Natural killer cell (primary cell): ENCODE measurements at regions not wholly inside any gene's neighbourhood (a gene's known extent, or its start where the extent isn't known, plus 50 kb on each side); places are given as distances from the start of the nearest gene placed in this dataset.

Experiments used
- ATAC-seq, 3 donors: fragments of 150-1000 bp in 2 of 3; fragments of 200-7000 bp in 1 of 3; cut with Tn5 transposase; 1 replicate in 1 of 3; 2 replicates in 2 of 3; pipeline ENCODE4 v1.10.0; 2021; ENCODE audit warnings: mild to moderate bottlenecking in 2 of 3, moderate library complexity in 2 of 3
- DNase-seq, 2 donors: peaks; one replicate each; pipeline versions ENCODE4 v3.0.0 to v3.0.0-alpha.2; 2013 to 2021; ENCODE audit warnings: mixed read lengths in 1 of 2
- H3K27ac ChIP-seq: one replicate; pipeline ENCODE4 v1.5.1; 2013; ENCODE audit warnings: mild to moderate bottlenecking, low read length
- H3K27me3 ChIP-seq: one replicate; pipeline ENCODE4 v1.6.1; 2013; ENCODE audit warnings: low read length; ENCODE audit not compliant: control insufficient read depth, insufficient read depth
- H3K36me3 ChIP-seq: one replicate; pipeline ENCODE4 v1.6.1; 2013; ENCODE audit warnings: low read length; ENCODE audit not compliant: control insufficient read depth, insufficient read depth
- H3K4me1 ChIP-seq: one replicate; pipeline ENCODE4 v1.6.1; 2013; ENCODE audit warnings: low read length; ENCODE audit not compliant: control insufficient read depth, insufficient read depth
- H3K4me3 ChIP-seq: one replicate; pipeline ENCODE4 v1.5.1; 2013; ENCODE audit warnings: low read length
- H3K9me3 ChIP-seq: one replicate; pipeline ENCODE4 v1.6.1; 2013; ENCODE audit warnings: low read length; ENCODE audit not compliant: control insufficient read depth, insufficient read depth
- H3K27ac Mint-ChIP-seq, 2 donors: one replicate each; pipeline ENCODE4 v1.8.0; 2022; ENCODE audit warnings: mild to moderate bottlenecking in 2 of 2, mixed read lengths in 2 of 2, moderate library complexity in 1 of 2
- H3K27me3 Mint-ChIP-seq, 2 donors: one replicate each; pipeline ENCODE4 v1.8.0; 2022; ENCODE audit warnings: low read depth in 2 of 2, mixed read lengths in 2 of 2
- H3K36me3 Mint-ChIP-seq: one replicate; pipeline ENCODE4 v1.8.0; 2022; ENCODE audit warnings: mixed read lengths
- H3K4me1 Mint-ChIP-seq, 2 donors: one replicate each; pipeline ENCODE4 v1.8.0; 2022; ENCODE audit warnings: mixed read lengths in 2 of 2
- H3K4me3 Mint-ChIP-seq: one replicate; pipeline ENCODE4 v1.8.0; 2022; ENCODE audit warnings: mild to moderate bottlenecking, moderate library complexity, mixed read lengths
- H3K9me3 Mint-ChIP-seq, 2 donors: one replicate each; pipeline ENCODE4 v1.8.0; 2022; ENCODE audit warnings: mixed read lengths in 2 of 2
- CTCF ChIP-seq: fragments of 200-600 bp; IDR thresholded peaks from one replicate; pipeline ENCODE4 v1.8.0; 2022; ENCODE audit warnings: antibody characterized with exemption
- WGBS: methylation state at CpG from one replicate; pipeline ENCODE4 v1.1.7; 2013; ENCODE audit warnings: missing lambda C conversion rate; ENCODE audit not compliant: insufficient coverage; 5-methylcytosine and 5-hydroxymethylcytosine counted together
- intact Hi-C: fragments of 100-400 bp; cut with micrococcal nuclease; formaldehyde crosslinking; loops from one replicate; pipeline ENCODE4 v1.14.2; 2022

- Mint-ChIP-seq H3K9me3 (peaks cover 5 to 18% of the 10 kb centered on the region in 2 donors), H3K36me3 (no peaks in the 10 kb centered on the region), H3K27ac (no peak overlapping the region), H3K4me1 (no peaks in the 10 kb centered on the region), H3K27me3 (no peaks in the 10 kb centered on the region), H3K4me3 (no peak overlapping the region)
- intact Hi-C loops: no loop called here
- H3K4me3 ChIP-seq: no peak overlapping the region
- ATAC-seq (no peak), DNase-seq (no peak)
- no peaks in the 10 kb centered on the region for H3K9me3 ChIP-seq
- 65% methylated on average over 2 of the region's 2 CpGs for WGBS
- H3K4me1 ChIP-seq: no peaks in the 10 kb centered on the region
- TF ChIP-seq CTCF: no peak
- H3K27ac ChIP-seq: no peak overlapping the region
- H3K36me3 ChIP-seq: no peaks in the 10 kb centered on the region
- H3K27me3 ChIP-seq: no peaks in the 10 kb centered on the region
Observed at GRCh38 chr2:226256237-226256636, 543.4 kb downstream of the IRS1 start.

GRCh38 chr2:226251661-226252060 lies 548.0 kb downstream of the IRS1 start:
- Mint-ChIP-seq H3K9me3 (peaks cover 3 to 15% of the 10 kb centered on the region in 2 donors), H3K27me3 (no peaks in the 10 kb centered on the region), H3K27ac (no peak overlapping the region), H3K36me3 (no peaks in the 10 kb centered on the region), H3K4me3 (no peak overlapping the region), H3K4me1 (no peaks in the 10 kb centered on the region)
- Histone ChIP-seq H3K9me3 (peaks cover 2% of the 10 kb centered on the region), H3K4me3 (no peak overlapping the region), H3K36me3 (no peaks in the 10 kb centered on the region), H3K27me3 (no peaks in the 10 kb centered on the region), H3K27ac (no peak overlapping the region), H3K4me1 (no peaks in the 10 kb centered on the region)
- no peak for TF ChIP-seq CTCF
- DNase-seq (no peak), ATAC-seq (no peak)
- WGBS: 50% methylated on average over 1 of the region's 2 CpGs
- intact Hi-C loops: no loop called here

DNA sequence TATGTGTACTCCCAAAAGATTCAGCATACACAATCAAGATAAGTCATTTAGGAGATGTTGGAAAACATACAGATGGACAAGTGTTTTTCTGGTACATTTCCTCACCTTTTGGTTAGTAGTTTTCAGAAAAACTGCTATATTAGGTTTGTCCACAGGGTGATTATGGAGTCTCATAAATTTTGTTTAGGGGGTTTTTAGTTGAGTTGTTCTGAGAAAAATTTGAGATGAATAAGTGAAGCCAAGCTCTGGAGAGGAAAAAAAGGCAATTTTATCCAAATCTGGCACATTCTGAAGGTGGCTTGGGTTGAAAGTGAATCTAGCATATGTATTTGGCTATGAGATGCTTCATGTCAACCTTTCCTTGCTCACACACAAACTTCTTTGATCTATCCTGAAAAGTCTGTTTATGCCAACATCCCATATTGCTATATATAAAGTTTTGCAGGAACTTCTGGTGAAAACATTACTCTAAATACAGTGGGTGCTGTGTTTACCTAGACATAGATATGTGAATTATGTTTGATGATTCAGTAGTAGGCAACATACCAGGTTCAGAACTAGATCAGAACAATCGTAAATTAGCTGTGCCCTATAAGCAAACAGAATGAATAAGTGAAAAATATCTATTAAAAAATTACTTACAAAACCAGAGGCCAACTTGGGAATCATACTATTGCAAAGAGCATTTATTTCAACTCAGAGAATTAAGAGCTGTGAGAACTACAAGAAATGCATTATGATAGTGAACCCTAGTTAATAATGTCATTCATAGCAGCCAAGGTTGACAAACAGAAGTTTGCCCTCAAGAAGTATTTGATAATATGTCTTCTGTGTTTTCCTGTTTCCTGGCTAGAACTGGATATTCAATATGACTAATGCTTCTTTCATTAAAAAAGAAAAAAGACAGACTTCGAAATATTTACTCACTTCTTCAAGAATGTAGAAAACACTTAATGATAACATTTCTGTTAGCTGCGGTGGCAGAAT lies 552.0 kb downstream of the IRS1 start:
- DNase-seq (no peak), ATAC-seq (no peak)
- Mint-ChIP-seq H3K36me3 (no peaks in the 10 kb centered on the region), H3K27me3 (no peaks in the 10 kb centered on the region), H3K9me3 (peaks cover 8 to 22% of the 10 kb centered on the region in 2 donors), H3K27ac (no peak overlapping the region), H3K4me1 (no peaks in the 10 kb centered on the region), H3K4me3 (no peak overlapping the region)
- no peaks in the 10 kb centered on the region for H3K4me1 ChIP-seq
- H3K9me3 ChIP-seq: peaks cover 2% of the 10 kb centered on the region
- no peak overlapping the region for H3K27ac ChIP-seq
- no peaks in the 10 kb centered on the region for H3K36me3 ChIP-seq
- WGBS: no CpG with 5 or more reads among the region's 3 CpGs
- intact Hi-C loops: no loop called here
- no peak overlapping the region for H3K4me3 ChIP-seq
- TF ChIP-seq CTCF: no peak
- H3K27me3 ChIP-seq: no peaks in the 10 kb centered on the region
